ENCODE measurements at regions not wholly inside any gene's neighbourhood (a gene's known extent, or its start where the extent isn't known, plus 50 kb on each side); places are given as distances from the start of the nearest gene placed in this dataset.

DNA sequence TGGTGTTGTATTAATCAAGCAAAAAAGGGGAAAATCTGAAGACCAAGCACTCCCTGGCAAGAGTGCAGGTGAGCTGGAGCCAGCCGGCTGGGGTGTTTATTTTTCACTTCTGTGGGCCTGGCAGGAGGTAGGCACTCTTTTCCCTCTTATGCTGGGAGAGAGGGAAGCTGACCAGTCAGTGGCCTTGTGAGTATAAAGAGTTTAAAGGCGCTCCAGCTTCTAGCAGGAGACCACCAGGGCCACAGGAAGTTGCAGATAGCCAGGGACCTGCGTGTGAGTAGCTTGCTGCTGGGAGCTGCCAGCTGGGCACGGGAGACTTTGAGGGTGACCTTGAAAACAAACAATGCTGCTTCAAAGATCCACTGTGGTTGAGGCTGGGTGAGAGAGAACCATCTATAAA lies 217.4 kb upstream of the PWP1 start:
- Histone ChIP-seq H3K4me1 (ENCODE audit: control insufficient read depth in 1 of 2, extremely low read depth in 1 of 2, insufficient read depth in 2 of 2, low read length in 2 of 2) (peaks cover 2 to 16% of the 10 kb centered on the region in 2 experiments), H3K27me3 (replicated peaks in 1 of 2; ENCODE audit: control insufficient read depth in 2 of 2, extremely low read depth in 1 of 2, insufficient read depth in 2 of 2, low read length in 1 of 2) (no peaks in the 10 kb centered on the region), H3K9me3 (no peaks in the 10 kb centered on the region), H3K4me3 (ENCODE audit: control insufficient read depth in 1 of 2, extremely low read depth in 1 of 2, low read length in 1 of 2) (no peak overlapping the region), H3K27ac (ENCODE audit: low read length) (no peak overlapping the region), H3K36me3 (ENCODE audit: control insufficient read depth in 2 of 2, extremely low read depth in 1 of 2, insufficient read depth in 1 of 2, low read length in 1 of 2) (no peaks in the 10 kb centered on the region)
- Mint-ChIP-seq H3K4me1 (peaks cover 31 to 39% (median 37%) of the 10 kb centered on the region in 3 donors), H3K36me3 (no peaks in the 10 kb centered on the region), H3K27ac (no peak overlapping the region), H3K27me3 (no peaks in the 10 kb centered on the region), H3K9me3 (no peaks in the 10 kb centered on the region), H3K4me3 (no peak overlapping the region)
- ChIA-PET CTCF (no interaction called here), POLR2A (no interaction called here)
- DNase-seq: no peak
- 68% methylated on average over 4 of the region's 4 CpGs for WGBS (ENCODE audit: insufficient coverage)
- no peak for ATAC-seq (replicated peaks in 1 of 4)

DNA sequence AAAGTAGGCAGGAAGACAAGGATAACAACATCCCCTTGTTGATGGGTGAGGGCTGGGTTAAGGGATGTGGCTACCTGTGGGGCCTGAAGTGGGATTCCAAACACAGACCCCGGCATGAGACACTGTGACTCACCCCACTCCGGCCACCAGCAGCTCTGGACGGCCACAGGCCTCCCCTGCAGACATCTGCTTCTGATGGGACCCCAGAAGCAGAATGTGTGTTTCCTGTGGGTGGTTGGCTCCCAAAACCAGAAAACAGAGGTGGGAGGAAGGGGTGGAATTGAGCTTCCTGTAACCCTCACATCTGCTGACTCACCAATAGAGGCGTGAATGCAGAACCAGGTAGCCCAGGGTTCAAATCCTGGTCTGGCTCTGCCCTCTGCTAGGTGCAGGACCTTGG lies 216.6 kb upstream of the PWP1 start:
- Histone ChIP-seq H3K36me3 (ENCODE audit: control insufficient read depth in 2 of 2, extremely low read depth in 1 of 2, insufficient read depth in 1 of 2, low read length in 1 of 2) (no peaks in the 10 kb centered on the region), H3K27ac (ENCODE audit: low read length) (no peak overlapping the region), H3K27me3 (replicated peaks in 1 of 2; ENCODE audit: control insufficient read depth in 2 of 2, extremely low read depth in 1 of 2, insufficient read depth in 2 of 2, low read length in 1 of 2) (no peaks in the 10 kb centered on the region), H3K9me3 (no peaks in the 10 kb centered on the region), H3K4me1 (ENCODE audit: control insufficient read depth in 1 of 2, extremely low read depth in 1 of 2, insufficient read depth in 2 of 2, low read length in 2 of 2) (peaks cover 2 to 16% of the 10 kb centered on the region in 2 experiments), H3K4me3 (ENCODE audit: control insufficient read depth in 1 of 2, extremely low read depth in 1 of 2, low read length in 1 of 2) (no peak overlapping the region)
- H3K4me1 Mint-ChIP-seq: peaks cover 32 to 44% (median 40%) of the 10 kb centered on the region in 3 donors
- ChIA-PET POLR2A (no interaction called here), CTCF (no interaction called here)
- no peaks in the 10 kb centered on the region for H3K27me3 Mint-ChIP-seq
- no peak overlapping the region for H3K27ac Mint-ChIP-seq
- no peaks in the 10 kb centered on the region for H3K36me3 Mint-ChIP-seq
- no peaks in the 10 kb centered on the region for H3K9me3 Mint-ChIP-seq
- DNase-seq (no peak), ATAC-seq (replicated peaks in 1 of 4) (no peak)
- 20% methylated on average over 1 of the region's 4 CpGs for whole genome bisulfite sequencing (ENCODE audit: insufficient coverage)
- no peak overlapping the region for H3K4me3 Mint-ChIP-seq

DNA sequence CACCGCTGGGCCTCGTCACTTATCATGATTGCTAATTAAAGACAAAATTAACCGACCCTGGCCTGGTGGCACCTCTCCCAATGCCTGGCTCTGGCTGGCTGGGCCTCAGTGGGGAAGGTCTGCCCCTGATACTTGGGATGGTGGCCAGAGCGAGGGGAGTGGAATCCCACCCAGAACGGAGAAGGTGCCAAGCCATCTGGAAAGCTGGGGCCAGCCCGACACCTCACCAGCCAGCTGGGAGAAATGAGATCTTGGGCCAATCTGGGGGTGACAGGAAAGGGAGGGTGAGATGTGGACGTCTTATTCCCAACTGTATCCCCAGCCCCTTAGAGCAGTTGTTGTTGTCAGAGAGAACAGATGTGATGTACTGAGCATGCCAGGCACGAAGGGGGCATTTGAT lies 215.0 kb upstream of the PWP1 start:
- no peak overlapping the region for H3K4me3 Mint-ChIP-seq
- Histone ChIP-seq H3K27ac (ENCODE audit: low read length) (no peak overlapping the region), H3K4me3 (ENCODE audit: control insufficient read depth in 1 of 2, extremely low read depth in 1 of 2, low read length in 1 of 2) (no peak overlapping the region), H3K9me3 (no peaks in the 10 kb centered on the region), H3K27me3 (replicated peaks in 1 of 2; ENCODE audit: control insufficient read depth in 2 of 2, extremely low read depth in 1 of 2, insufficient read depth in 2 of 2, low read length in 1 of 2) (no peaks in the 10 kb centered on the region), H3K4me1 (ENCODE audit: control insufficient read depth in 1 of 2, extremely low read depth in 1 of 2, insufficient read depth in 2 of 2, low read length in 2 of 2) (peaks cover 6 to 26% of the 10 kb centered on the region in 2 experiments), H3K36me3 (ENCODE audit: control insufficient read depth in 2 of 2, extremely low read depth in 1 of 2, insufficient read depth in 1 of 2, low read length in 1 of 2) (no peaks in the 10 kb centered on the region)
- no peaks in the 10 kb centered on the region for H3K9me3 Mint-ChIP-seq
- H3K36me3 Mint-ChIP-seq: no peaks in the 10 kb centered on the region
- peaks cover 46 to 54% (median 53%) of the 10 kb centered on the region in 3 donors for H3K4me1 Mint-ChIP-seq
- H3K27me3 Mint-ChIP-seq: no peaks in the 10 kb centered on the region
- ATAC-seq (replicated peaks in 1 of 4) (no peak), DNase-seq (no peak)
- 97% methylated on average over 6 of the region's 8 CpGs for WGBS (ENCODE audit: insufficient coverage)
- ChIA-PET POLR2A (no interaction called here), CTCF (no interaction called here)
- H3K27ac Mint-ChIP-seq: no peak overlapping the region

DNA sequence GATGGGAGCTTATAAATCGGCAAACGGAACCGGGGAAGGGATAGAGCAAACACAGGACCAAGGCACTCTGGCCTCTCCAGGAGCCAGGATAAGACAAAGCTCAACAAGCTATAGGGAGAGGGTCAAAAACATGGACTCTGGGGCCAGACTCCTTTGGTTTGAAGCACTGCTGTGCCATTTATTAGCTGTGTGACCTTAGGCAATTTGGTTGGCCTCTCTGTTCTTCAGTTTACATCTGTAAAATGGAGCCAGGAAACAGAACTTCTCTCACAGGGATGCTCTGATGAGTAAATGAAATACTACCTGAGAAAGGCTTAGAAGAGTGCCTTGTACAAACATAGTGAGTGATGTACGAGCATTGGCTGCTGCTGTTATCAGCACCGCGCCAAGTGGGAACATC lies 213.3 kb upstream of the PWP1 start:
- Mint-ChIP-seq H3K4me1 (peaks cover 48 to 52% (median 51%) of the 10 kb centered on the region in 3 donors), H3K9me3 (no peaks in the 10 kb centered on the region), H3K27ac (no peak overlapping the region), H3K36me3 (no peaks in the 10 kb centered on the region), H3K27me3 (no peaks in the 10 kb centered on the region), H3K4me3 (no peak overlapping the region)
- H3K9me3 ChIP-seq: no peaks in the 10 kb centered on the region
- ChIA-PET POLR2A (no interaction called here), CTCF (no interaction called here)
- ATAC-seq (replicated peaks in 1 of 4): no peak
- no peak for DNase-seq
- H3K27me3 ChIP-seq (replicated peaks in 1 of 2; ENCODE audit: control insufficient read depth in 2 of 2, extremely low read depth in 1 of 2, insufficient read depth in 2 of 2, low read length in 1 of 2): no peaks in the 10 kb centered on the region
- 98% methylated on average over 6 of the region's 6 CpGs for WGBS (ENCODE audit: insufficient coverage)
- no peak overlapping the region for H3K4me3 ChIP-seq (ENCODE audit: control insufficient read depth in 1 of 2, extremely low read depth in 1 of 2, low read length in 1 of 2)
- peaks cover 12 to 34% of the 10 kb centered on the region in 2 experiments for H3K4me1 ChIP-seq (ENCODE audit: control insufficient read depth in 1 of 2, extremely low read depth in 1 of 2, insufficient read depth in 2 of 2, low read length in 2 of 2)
- H3K36me3 ChIP-seq (ENCODE audit: control insufficient read depth in 2 of 2, extremely low read depth in 1 of 2, insufficient read depth in 1 of 2, low read length in 1 of 2): no peaks in the 10 kb centered on the region
- H3K27ac ChIP-seq (ENCODE audit: low read length): no peak overlapping the region

DNA sequence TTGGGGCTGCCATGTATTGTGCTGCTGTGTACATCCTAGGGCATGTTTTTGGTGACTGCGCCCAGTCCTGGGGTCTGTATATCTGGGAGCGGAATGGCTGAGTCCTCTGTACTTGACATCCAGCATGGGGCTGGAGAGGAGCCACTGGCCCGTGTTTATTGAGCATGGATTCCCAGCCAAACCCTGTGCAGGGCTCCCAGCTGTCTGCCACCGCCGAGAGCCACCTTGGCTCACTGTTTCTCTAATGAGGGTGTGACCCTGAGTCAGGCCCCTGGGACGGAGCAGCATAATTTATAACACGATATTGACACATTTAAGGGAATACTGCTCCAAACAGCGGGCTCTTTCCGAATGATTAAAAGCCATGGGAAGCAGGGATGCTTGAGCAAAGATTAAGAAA lies 211.5 kb upstream of the PWP1 start:
- H3K9me3 Mint-ChIP-seq: no peaks in the 10 kb centered on the region
- WGBS (ENCODE audit: insufficient coverage): 94% methylated on average over 8 of the region's 9 CpGs
- peaks cover 37 to 46% (median 38%) of the 10 kb centered on the region in 3 donors for H3K4me1 Mint-ChIP-seq
- POLR2A ChIA-PET: no interaction called here
- H3K4me1 ChIP-seq (ENCODE audit: control insufficient read depth in 1 of 2, extremely low read depth in 1 of 2, insufficient read depth in 2 of 2, low read length in 2 of 2): peaks cover 10 to 21% of the 10 kb centered on the region in 2 experiments
- no peaks in the 10 kb centered on the region for H3K36me3 ChIP-seq (ENCODE audit: control insufficient read depth in 2 of 2, extremely low read depth in 1 of 2, insufficient read depth in 1 of 2, low read length in 1 of 2)
- H3K27ac ChIP-seq (ENCODE audit: low read length): no peak overlapping the region
- CTCF ChIA-PET: no interaction called here
- H3K9me3 ChIP-seq: no peaks in the 10 kb centered on the region
- no peak for DNase-seq
- no peaks in the 10 kb centered on the region for H3K27me3 Mint-ChIP-seq
- H3K36me3 Mint-ChIP-seq: no peaks in the 10 kb centered on the region
- ATAC-seq (replicated peaks in 1 of 4): no peak
- no peaks in the 10 kb centered on the region for H3K27me3 ChIP-seq (replicated peaks in 1 of 2; ENCODE audit: control insufficient read depth in 2 of 2, extremely low read depth in 1 of 2, insufficient read depth in 2 of 2, low read length in 1 of 2)
- peak overlapping the region in 1 of 2 donors; percentile 68 for H3K27ac Mint-ChIP-seq
- peak overlapping the region in 1 of 3 donors; percentile 38 for H3K4me3 Mint-ChIP-seq
- no peak overlapping the region for H3K4me3 ChIP-seq (ENCODE audit: control insufficient read depth in 1 of 2, extremely low read depth in 1 of 2, low read length in 1 of 2)

DNA sequence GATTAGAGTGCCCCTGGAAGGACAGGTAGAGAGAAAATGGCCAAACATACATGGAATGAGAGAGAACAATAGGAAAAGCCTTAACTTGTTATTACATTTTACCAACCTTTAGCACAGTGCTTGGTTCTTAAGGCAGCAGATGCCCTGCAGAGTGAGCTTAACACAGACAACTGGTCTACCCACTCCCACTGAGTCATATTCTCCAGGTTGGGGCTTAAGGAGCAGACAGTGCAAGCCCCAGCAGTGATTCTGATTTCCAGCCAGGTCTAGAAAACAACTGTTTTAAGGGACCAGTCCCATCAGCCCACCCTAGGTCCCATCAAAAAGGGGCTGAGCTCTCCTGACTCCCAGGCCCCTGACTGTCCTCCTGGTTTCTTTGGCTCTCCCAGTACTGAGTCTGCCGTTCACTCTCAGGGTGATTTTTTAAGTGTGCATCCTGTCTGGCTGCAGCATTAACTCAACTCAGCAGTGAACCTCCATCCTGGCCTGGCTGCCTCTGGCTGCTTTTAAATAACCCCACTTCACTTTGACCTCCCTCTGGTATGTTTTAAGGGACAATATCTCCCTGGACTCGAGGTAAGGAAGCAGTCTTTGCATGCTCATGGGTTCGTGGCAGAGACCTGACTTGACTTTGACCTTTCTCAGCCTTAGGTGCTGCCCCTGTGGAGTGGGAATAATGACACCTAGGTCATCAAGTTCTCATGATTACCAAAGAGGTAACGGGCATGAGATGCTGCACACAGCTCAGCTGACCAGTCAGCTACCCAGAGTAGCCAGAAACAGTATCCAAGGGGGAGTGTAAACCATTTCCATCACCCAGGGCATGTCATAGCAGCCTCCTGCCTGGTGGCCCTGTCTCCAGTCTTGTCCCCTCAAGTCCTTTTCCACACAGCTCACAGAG lies 210.7 kb upstream of the PWP1 start:
- H3K4me1 ChIP-seq (ENCODE audit: control insufficient read depth in 1 of 2, extremely low read depth in 1 of 2, insufficient read depth in 2 of 2, low read length in 2 of 2): peaks cover 10 to 18% of the 10 kb centered on the region in 2 experiments
- no peak overlapping the region for H3K4me3 ChIP-seq (ENCODE audit: control insufficient read depth in 1 of 2, extremely low read depth in 1 of 2, low read length in 1 of 2)
- 33% methylated on average over 4 of the region's 4 CpGs for WGBS (ENCODE audit: insufficient coverage)
- no peak overlapping the region for H3K27ac ChIP-seq (ENCODE audit: low read length)
- Mint-ChIP-seq H3K9me3 (no peaks in the 10 kb centered on the region), H3K27me3 (no peaks in the 10 kb centered on the region), H3K36me3 (no peaks in the 10 kb centered on the region), H3K4me3 (peak overlapping the region in 1 of 3 donors; percentile 38), H3K4me1 (peaks cover 38 to 45% (median 44%) of the 10 kb centered on the region in 3 donors), H3K27ac (peak overlapping the region; percentile 30 to 68)
- DNase-seq: peak in 1 of 35 experiments; percentile 11
- ATAC-seq (replicated peaks in 1 of 4): peak in 3 of 4 experiments; percentile 42 to 54 (median 53)
- no peaks in the 10 kb centered on the region for H3K36me3 ChIP-seq (ENCODE audit: control insufficient read depth in 2 of 2, extremely low read depth in 1 of 2, insufficient read depth in 1 of 2, low read length in 1 of 2)
- H3K27me3 ChIP-seq (replicated peaks in 1 of 2; ENCODE audit: control insufficient read depth in 2 of 2, extremely low read depth in 1 of 2, insufficient read depth in 2 of 2, low read length in 1 of 2): no peaks in the 10 kb centered on the region
- ChIA-PET CTCF (no interaction called here), POLR2A (interaction anchor here in 1 of 2 donors (0.5 kb wide), 1 partner anchor 31 kb away, joined by 3 read pairs; no protein-coding TSS in a partner anchor)
- no peaks in the 10 kb centered on the region for H3K9me3 ChIP-seq

Data from T-cell (primary cell).